PC-3 (cell line): ENCODE measurements at regions not wholly inside any gene's neighbourhood (a gene's known extent, or its start where the extent isn't known, plus 50 kb on each side); places are given as distances from the start of the nearest gene placed in this dataset.

ENCODE experiments used
- ATAC-seq: fragments of 200-7000 bp; cut with Tn5 transposase; 2 replicates; pipeline ENCODE4 v1.9.1; 2020; ENCODE audit warnings: mild to moderate bottlenecking, moderate library complexity
- BruUV-seq: library from RNA; stranded (reverse); fragments of 400-500 nt; replicated peaks from 2 replicates; lab custom pipeline; 2021; lab: Mats Ljungman, UMichigan
- CTCF ChIA-PET: fragments of 300-600 bp; sonication (Branson Sonifier 250); formaldehyde crosslinking; loops from one replicate; lab custom pipeline; 2022; ENCODE audit warnings: antibody characterized with exemption; lab: Charles Lee
- POLR2A ChIA-PET: fragments of 300-600 bp; sonication (Branson Sonifier 250); formaldehyde crosslinking; loops from one replicate; lab custom pipeline; 2022; ENCODE audit warnings: antibody characterized with exemption; ENCODE audit not compliant: unreplicated experiment; lab: Charles Lee
- DNase-seq: peaks from one replicate; pipeline ENCODE4 v3.0.0-alpha.2; 2015
- H2AFZ ChIP-seq: fragments of 300-600 bp; sonication (generic); 2 replicates; pipeline ENCODE4 v1.6.0; 2016; ENCODE audit warnings: antibody characterized with exemption, low read length
- H3F3A ChIP-seq: fragments of 300-600 bp; sonication (generic); one replicate; pipeline ENCODE4 v1.6.0; 2017; ENCODE audit warnings: antibody characterized with exemption, low read length, control low read depth, mild to moderate bottlenecking; ENCODE audit not compliant: unreplicated experiment
- H3K27ac ChIP-seq: fragments of 300-600 bp; sonication (generic); 2 replicates; pipeline ENCODE4 v1.5.1; 2016; ENCODE audit warnings: mild to moderate bottlenecking, low read length
- H3K27me3 ChIP-seq: fragments of 300-600 bp; sonication (generic); 2 replicates; pipeline ENCODE4 v1.6.1; 2016; ENCODE audit warnings: low read length, mixed read lengths
- H3K36me3 ChIP-seq: fragments of 300-600 bp; sonication (generic); 2 replicates; pipeline ENCODE4 v1.6.1; 2016; ENCODE audit warnings: low read depth, mixed run types, low read length, mixed read lengths
- H3K4me1 ChIP-seq: fragments of 300-600 bp; sonication (generic); 2 replicates; pipeline ENCODE4 v1.5.1; 2016; ENCODE audit warnings: low read length; ENCODE audit not compliant: insufficient read depth
- H3K4me2 ChIP-seq: fragments of 300-600 bp; sonication (generic); 2 replicates; pipeline ENCODE4 v1.6.0; 2016; ENCODE audit warnings: low read length
- H3K4me3 ChIP-seq: fragments of 300-600 bp; sonication (generic); 2 replicates; pipeline ENCODE4 v1.5.1; 2016; ENCODE audit warnings: mild to moderate bottlenecking, low read length, mixed read lengths
- H3K79me2 ChIP-seq: fragments of 300-600 bp; sonication (generic); 2 replicates; pipeline ENCODE4 v1.6.1; 2017; ENCODE audit warnings: low read length, mixed read lengths
- H3K9ac ChIP-seq: fragments of 300-600 bp; sonication (generic); 2 replicates; pipeline ENCODE4 v1.6.0; 2016; ENCODE audit warnings: mild to moderate bottlenecking, low read length
- H3K9me2 ChIP-seq: fragments of 300-600 bp; sonication (generic); replicated peaks from 2 replicates; pipeline ENCODE4 v1.6.1; 2016; ENCODE audit warnings: mixed run types, low read length, mixed read lengths
- H3K9me3 ChIP-seq: fragments of 300-600 bp; sonication (generic); 2 replicates; pipeline ENCODE4 v1.6.1; 2016; ENCODE audit warnings: low read length, mixed read lengths
- H4K20me1 ChIP-seq: fragments of 300-600 bp; sonication (generic); 2 replicates; pipeline ENCODE4 v1.6.1; 2016; ENCODE audit warnings: low read length, mixed read lengths
- CTCF ChIP-seq: fragments of 300-600 bp; sonication (generic); conservative IDR thresholded peaks from 2 replicates; pipeline ENCODE4 v1.5.1; 2017; ENCODE audit warnings: antibody characterized with exemption, low read depth, mild to moderate bottlenecking, low read length
- EZH2 ChIP-seq: fragments of 300-600 bp; sonication (generic); IDR thresholded peaks from one replicate; pipeline ENCODE4 v1.6.1; 2017; ENCODE audit warnings: antibody characterized with exemption, mild to moderate bottlenecking, low read length; ENCODE audit not compliant: unreplicated experiment
- EZH2phosphoT487 ChIP-seq: fragments of 300-600 bp; sonication (generic); IDR thresholded peaks from 2 replicates; pipeline ENCODE4 v1.6.1; 2018; ENCODE audit warnings: mild to moderate bottlenecking, antibody characterized with exemption, low read length, borderline replicate concordance
- intact Hi-C: fragments of 100-400 bp; cut with micrococcal nuclease; formaldehyde crosslinking; loops from 2 replicates; pipeline ENCODE4 v1.9.0; 2023

GRCh38 chr2:225794652-225795400 is 395.3 kb downstream of the NYAP2 start:
- DNase-seq = no peak
- Histone ChIP-seq H3K79me2 (no peaks in the 10 kb centered on the region), H3K27ac (no peak overlapping the region), H4K20me1 (no peaks in the 10 kb centered on the region), H3K27me3 (no peaks in the 10 kb centered on the region), H3K9me3 (no peaks in the 10 kb centered on the region), H3F3A (no peaks in the 10 kb centered on the region), H3K36me3 (no peaks in the 10 kb centered on the region), H3K9me2 (no peaks in the 10 kb centered on the region), H3K4me1 (no peaks in the 10 kb centered on the region), H3K4me3 (no peak overlapping the region), H3K9ac (no peak overlapping the region), H2AFZ (no peak overlapping the region), H3K4me2 (no peak overlapping the region)
- TF ChIP-seq CTCF = no peak
- no peak for TF ChIP-seq EZH2phosphoT487
- TF ChIP-seq EZH2 = no peak
- intact Hi-C loops = loop anchor here (5.0 to 10.0 kb wide), 2 partner anchors 108 to 1000 kb away; partner anchors contain the start of gene IRS1
- ChIA-PET POLR2A (no interaction called here), CTCF (interaction anchor here (0.7 kb wide), 1 partner anchor 130 kb away, joined by 3 read pairs; no protein-coding TSS in a partner anchor)
- no peak for ATAC-seq
- BruUV-seq = no TSS peak

GRCh38 chr2:225793736-225794550 is 394.4 kb downstream of the NYAP2 start:
- DNase-seq (no peak), ATAC-seq (no peak)
- no peaks in the 10 kb centered on the region for H3K36me3 ChIP-seq
- H3K27ac ChIP-seq = no peak overlapping the region
- TF ChIP-seq EZH2 = no peak
- TF ChIP-seq EZH2phosphoT487 = no peak
- no peak for TF ChIP-seq CTCF
- no TSS peak for BruUV-seq
- H2AFZ ChIP-seq = no peak overlapping the region
- no peaks in the 10 kb centered on the region for H3F3A ChIP-seq
- no peaks in the 10 kb centered on the region for H4K20me1 ChIP-seq
- H3K9me2 ChIP-seq = no peaks in the 10 kb centered on the region
- CTCF ChIA-PET = no interaction called here
- H3K4me1 ChIP-seq = no peaks in the 10 kb centered on the region
- no peak overlapping the region for H3K4me2 ChIP-seq
- no peak overlapping the region for H3K9ac ChIP-seq
- H3K9me3 ChIP-seq = no peaks in the 10 kb centered on the region
- H3K4me3 ChIP-seq = no peak overlapping the region
- no peaks in the 10 kb centered on the region for H3K79me2 ChIP-seq
- intact Hi-C loops = loop anchor here (5.0 to 10.0 kb wide), 2 partner anchors 107 to 1001 kb away; partner anchors contain the start of gene IRS1
- POLR2A ChIA-PET = no interaction called here
- H3K27me3 ChIP-seq = no peaks in the 10 kb centered on the region
